SH-SY5Y (cell line): ENCODE measurements at regions not wholly inside any gene's neighbourhood (a gene's known extent, or its start where the extent isn't known, plus 50 kb on each side); places are given as distances from the start of the nearest gene placed in this dataset.

Experiments used
- GATA2 ChIP-seq: IDR thresholded peaks from 2 replicates; pipeline ENCODE4 v1.6.1; 2011; ENCODE audit warnings: mild to moderate bottlenecking, low read depth, low read length
- GATA3 ChIP-seq: IDR thresholded peaks from 2 replicates; pipeline ENCODE4 v1.6.1; 2011; ENCODE audit warnings: low read depth, mild to moderate bottlenecking, low read length, moderate library complexity

GRCh38 chr18:78424403-78425018 is 555.1 kb upstream of the SALL3 start:
- TF ChIP-seq GATA2 (no peak), GATA3 (no peak)
